Prostate gland (tissue), 2 donors: ENCODE measurements at regions not wholly inside any gene's neighbourhood (a gene's known extent, or its start where the extent isn't known, plus 50 kb on each side); places are given as distances from the start of the nearest gene placed in this dataset.

Experiments used
- DNase-seq: peaks from one replicate; pipeline ENCODE4 v3.0.0-alpha.2; 2019; ENCODE audit warnings: low spot score
- H3K27ac ChIP-seq, 2 donors: fragments of 200-600 bp; sonication (generic); 2 replicates each; pipeline ENCODE4 v1.5.1; 2017 to 2019
- H3K27me3 ChIP-seq: fragments of 200-600 bp; sonication (generic); replicated peaks from 2 replicates; pipeline ENCODE4 v1.5.1; 2019; ENCODE audit not compliant: insufficient read depth
- H3K36me3 ChIP-seq, 2 donors: fragments of 200-600 bp; sonication (generic); 1 replicate in 1 of 2; 2 replicates in 1 of 2; pipeline versions ENCODE4 v1.5.1 to v1.8.1; 2017 to 2019
- H3K4me1 ChIP-seq: fragments of 200-600 bp; sonication (generic); replicated peaks from 2 replicates; pipeline ENCODE4 v1.5.1; 2019
- H3K4me3 ChIP-seq, 2 donors: fragments of 200-600 bp; sonication (generic); 2 replicates each; pipeline ENCODE4 v1.5.1; 2017 to 2019
- H3K9me3 ChIP-seq: fragments of 200-600 bp; sonication (generic); 2 replicates; pipeline ENCODE4 v1.5.1; 2017
- CTCF ChIP-seq, 4 experiments: fragments of 200-600 bp in 2 of 4; fragments of 450-650 bp in 2 of 4; sonication (generic) in 2 of 4; IDR thresholded peaks; 1 replicate in 3 of 4; 2 replicates in 1 of 4; pipeline ENCODE4 v1.5.1; 2016 to 2019; ENCODE audit warnings: antibody characterized with exemption in 4 of 4, mild to moderate bottlenecking in 2 of 4, moderate library complexity in 2 of 4
- POLR2A ChIP-seq: fragments of 450-650 bp; IDR thresholded peaks from one replicate; pipeline ENCODE4 v1.6.1; 2016; ENCODE audit warnings: antibody characterized with exemption, mild to moderate bottlenecking
- POLR2AphosphoS5 ChIP-seq: sonication (generic); formaldehyde crosslinking; IDR thresholded peaks from one replicate; pipeline ENCODE4 v1.6.1; 2017; ENCODE audit warnings: antibody characterized with exemption
- intact Hi-C: fragments of 100-400 bp; cut with DNase I; formaldehyde crosslinking; loops from one replicate; pipeline ENCODE4 v1.14.2; 2022

DNA sequence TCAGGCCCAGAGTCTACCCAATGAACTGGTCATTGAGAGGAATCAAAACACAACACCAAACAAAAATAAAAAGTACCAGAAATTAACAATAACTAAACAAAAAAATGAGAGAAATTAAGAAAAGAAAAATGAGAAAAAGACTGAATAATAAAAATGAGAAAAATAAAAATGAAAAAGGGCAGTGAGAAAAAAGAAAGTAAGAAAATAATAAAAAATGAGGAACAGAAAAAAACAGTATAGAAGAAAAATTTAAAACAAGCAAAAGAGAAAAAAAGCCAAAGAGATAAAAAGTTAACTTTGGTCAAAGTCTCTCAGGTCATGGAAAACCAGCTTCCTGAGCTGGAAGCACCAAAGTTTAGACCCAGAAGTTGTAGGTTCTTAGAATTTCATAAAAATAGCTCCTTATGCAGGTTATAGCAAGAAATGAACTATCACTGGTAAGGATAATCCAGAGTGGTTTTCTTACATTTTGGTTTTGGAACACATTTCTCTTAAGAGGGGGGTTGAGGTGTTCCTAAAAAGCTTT is 51.0 kb upstream of the WDR17 start:
- Histone ChIP-seq H3K4me3 (no peak overlapping the region), H3K27me3 (no peaks in the 10 kb centered on the region), H3K27ac (no peak overlapping the region), H3K9me3 (no peaks in the 10 kb centered on the region), H3K4me1 (no peaks in the 10 kb centered on the region), H3K36me3 (no peaks in the 10 kb centered on the region)
- no peak for TF ChIP-seq POLR2AphosphoS5
- no peak for TF ChIP-seq CTCF (IDR thresholded peaks at IDR 0.05)
- TF ChIP-seq POLR2A = no peak
- no peak for DNase-seq
- intact Hi-C loops = no loop called here
